SK-N-SH (cell line): ENCODE measurements at regions not wholly inside any gene's neighbourhood (a gene's known extent, or its start where the extent isn't known, plus 50 kb on each side); places are given as distances from the start of the nearest gene placed in this dataset.

Experiments used
- CTCF ChIA-PET: fragments of 300-600, 350-600 bp; formaldehyde crosslinking; extraction: SDS; loops from one replicate; lab custom pipeline; 2021; lab: Yijun Ruan, JAX
- POLR2A ChIA-PET: fragments of 350-600 bp; sonication (Branson Sonifier 250); formaldehyde crosslinking; extraction: SDS; loops from one replicate; lab custom pipeline; 2020; ENCODE audit warnings: antibody characterized with exemption, inconsistent platforms; lab: Yijun Ruan, JAX
- DNase-seq: peaks from one replicate; pipeline ENCODE4 v3.0.0; 2012
- H2AFZ ChIP-seq: fragments of 200-600 bp; sonication (generic); 2 replicates; pipeline ENCODE4 v1.8.1; 2016; ENCODE audit warnings: antibody characterized with exemption, mild to moderate bottlenecking, low read depth
- H3F3A ChIP-seq: fragments of 200-600 bp; sonication (generic); replicated peaks from 2 replicates; pipeline ENCODE3; 2016; ENCODE audit warnings: antibody characterized with exemption, mild to moderate bottlenecking; ENCODE audit not compliant: insufficient read depth
- H3K27ac ChIP-seq, 2 experiments: fragments of 200-500 bp in 1 of 2; fragments of 200-600 bp in 1 of 2; sonication (Bioruptor generic) in 1 of 2; sonication (generic), shearing (Covaris generic) in 1 of 2; 2 replicates each; pipeline versions ENCODE4 v1.5.1 to v1.6.1; 2014 to 2016; ENCODE audit warnings: low read depth in 2 of 2, inconsistent platforms in 1 of 2, low read length in 1 of 2, mild to moderate bottlenecking in 1 of 2, mixed read lengths in 1 of 2
- H3K27me3 ChIP-seq: fragments of 200-600 bp; sonication (generic), shearing (Covaris generic); 2 replicates; pipeline ENCODE4 v1.6.1; 2016; ENCODE audit warnings: mixed run types; ENCODE audit not compliant: insufficient read depth
- H3K36me3 ChIP-seq, 2 experiments: fragments of 200-500 bp in 1 of 2; fragments of 200-600 bp in 1 of 2; sonication (Bioruptor generic) in 1 of 2; sonication (generic) in 1 of 2; replicated peaks in 1 of 2; 2 replicates each; pipeline versions ENCODE3 to v1.5.1; 2014 to 2016; ENCODE audit warnings: low read length in 1 of 2, mild to moderate bottlenecking in 1 of 2; ENCODE audit not compliant: insufficient read depth in 2 of 2, control insufficient read depth in 1 of 2
- H3K4me1 ChIP-seq, 2 experiments: fragments of 200-500 bp in 1 of 2; fragments of 200-600 bp in 1 of 2; sonication (Bioruptor generic) in 1 of 2; sonication (generic), shearing (Covaris generic) in 1 of 2; 2 replicates each; pipeline versions ENCODE4 v1.5.1 to v1.6.1; 2014 to 2016; ENCODE audit warnings: low read depth in 1 of 2, low read length in 1 of 2, mixed run types in 1 of 2; ENCODE audit not compliant: insufficient read depth in 2 of 2, control insufficient read depth in 1 of 2
- H3K4me2 ChIP-seq: fragments of 200-600 bp; sonication (generic), shearing (Covaris generic); 2 replicates; pipeline ENCODE4 v1.6.1; 2017; ENCODE audit warnings: mixed run types
- H3K4me3 ChIP-seq, 2 experiments: fragments of 200-500 bp in 1 of 2; fragments of 200-600 bp in 1 of 2; sonication (Bioruptor generic) in 1 of 2; sonication (generic), shearing (Covaris generic) in 1 of 2; 2 replicates each; pipeline versions ENCODE4 v1.5.1 to v1.8.1; 2014 to 2016; ENCODE audit warnings: low read depth in 2 of 2, inconsistent platforms in 1 of 2, low read length in 1 of 2, mild to moderate bottlenecking in 1 of 2, mixed read lengths in 1 of 2, moderate library complexity in 1 of 2
- H3K79me2 ChIP-seq: fragments of 200-600 bp; sonication (generic); 2 replicates; pipeline ENCODE4 v1.8.1; 2017; ENCODE audit warnings: mild to moderate bottlenecking; ENCODE audit not compliant: insufficient read depth
- H3K9ac ChIP-seq: fragments of 200-600 bp; sonication (generic); 2 replicates; pipeline ENCODE4 v1.6.1; 2017; ENCODE audit warnings: mixed run types
- H3K9me2 ChIP-seq: fragments of 200-600 bp; sonication (generic); 2 replicates; pipeline ENCODE4 v1.6.1; 2017; ENCODE audit warnings: mixed run types
- H3K9me3 ChIP-seq: fragments of 200-600 bp; sonication (generic); 2 replicates; pipeline ENCODE4 v1.6.1; 2017; ENCODE audit warnings: mixed run types, mild to moderate bottlenecking, moderate library complexity
- H4K20me1 ChIP-seq: fragments of 200-600 bp; sonication (generic); 2 replicates; pipeline ENCODE4 v1.6.1; 2017; ENCODE audit warnings: mild to moderate bottlenecking, mixed run types; ENCODE audit not compliant: insufficient read depth
- CHD2 ChIP-seq: fragments of 150-350 bp; IDR thresholded peaks from 2 replicates; pipeline ENCODE4 v1.6.1; 2018; ENCODE audit warnings: low read length; ENCODE audit not compliant: partially characterized antibody
- ELF1 ChIP-seq: IDR thresholded peaks from 2 replicates; pipeline ENCODE4 v1.4.0; 2012
- FOSL2 ChIP-seq: IDR thresholded peaks from 2 replicates; pipeline ENCODE4 v1.4.0; 2012; ENCODE audit warnings: low read depth, mild to moderate bottlenecking, moderate library complexity, borderline replicate concordance
- FOXJ3 ChIP-seq: sonication (generic); formaldehyde crosslinking; IDR thresholded peaks from 2 replicates; pipeline ENCODE4 v1.5.1; 2020; ENCODE audit warnings: mild to moderate bottlenecking, missing genetic modification reagents
- JUND ChIP-seq: IDR thresholded peaks from 2 replicates; pipeline ENCODE4 v1.4.0; 2012
- MEF2A ChIP-seq: IDR thresholded peaks from 2 replicates; pipeline ENCODE4 v1.4.0; 2012; ENCODE audit warnings: low read depth, borderline replicate concordance
- MXI1 ChIP-seq: IDR thresholded peaks from 2 replicates; pipeline ENCODE4 v1.6.1; 2012; ENCODE audit warnings: mild to moderate bottlenecking, low read depth, low read length, improper control_type of control experiment
- NFIC ChIP-seq: IDR thresholded peaks from 2 replicates; pipeline ENCODE4 v1.4.0; 2012; ENCODE audit warnings: borderline replicate concordance
- NRF1 ChIP-seq: IDR thresholded peaks from 2 replicates; pipeline ENCODE4 v1.6.1; 2012; ENCODE audit warnings: low read depth, mild to moderate bottlenecking, low read length
- POLR2AphosphoS5 ChIP-seq: IDR thresholded peaks from 2 replicates; pipeline ENCODE4 v1.6.1; 2012; ENCODE audit warnings: low read depth, low read length
- RCOR1 ChIP-seq: fragments of 150-350 bp; IDR thresholded peaks from 2 replicates; pipeline ENCODE4 v1.6.1; 2017; ENCODE audit warnings: antibody characterized with exemption, low read length
- SIN3A ChIP-seq: IDR thresholded peaks from 2 replicates; pipeline ENCODE4 v1.6.1; 2012; ENCODE audit warnings: low read depth, mild to moderate bottlenecking, low read length, moderate library complexity, borderline replicate concordance
- SMC3 ChIP-seq: IDR thresholded peaks from 2 replicates; pipeline ENCODE4 v1.6.1; 2012; ENCODE audit warnings: low read depth, low read length, improper control_type of control experiment
- TEAD4 ChIP-seq: IDR thresholded peaks from 2 replicates; pipeline ENCODE4 v1.4.0; 2012; ENCODE audit warnings: mild to moderate bottlenecking, borderline replicate concordance; ENCODE audit not compliant: insufficient read depth
- WGBS: methylation state at CpG from one replicate; pipeline ENCODE4 v1.1.6; 2017; ENCODE audit warnings: low lambda C conversion rate; 5-methylcytosine and 5-hydroxymethylcytosine counted together
- TF ChIP-seq, protein P1 (sequence below): fragments of 150-350 bp; IDR thresholded peaks from 2 replicates; pipeline ENCODE4 v1.6.1; 2016; ENCODE audit warnings: mild to moderate bottlenecking, low read depth, low read length
- TF ChIP-seq, protein P2 (sequence below): IDR thresholded peaks from 2 replicates; pipeline ENCODE4 v1.4.0; 2012; ENCODE audit warnings: low read depth, borderline replicate concordance
- TF ChIP-seq, protein P3 (sequence below): fragments of 150-350 bp; IDR thresholded peaks from 2 replicates; pipeline ENCODE4 v1.6.1; 2017; ENCODE audit warnings: antibody characterized with exemption, low read length, low read depth, borderline replicate concordance

DNA sequence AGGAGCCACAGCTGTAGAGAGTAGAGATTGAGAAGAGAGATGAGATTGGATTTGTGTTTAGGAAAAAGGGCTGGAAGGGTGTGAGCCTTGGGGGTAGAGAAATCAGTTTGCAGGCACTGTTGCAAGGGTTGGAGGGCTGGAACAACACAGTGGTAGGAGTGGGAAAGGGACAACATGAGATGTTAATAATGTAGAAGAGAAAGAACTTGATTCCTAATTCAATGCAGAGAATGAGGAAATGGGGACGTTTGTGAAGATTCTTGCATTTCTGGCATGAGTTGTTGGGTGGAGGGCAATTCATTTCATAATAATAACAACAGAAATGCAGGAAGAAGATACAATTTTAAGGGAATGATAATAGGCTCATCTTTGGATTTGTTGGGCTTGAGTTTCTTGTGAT is 141.4 kb upstream of the TBX18 start:
- Histone ChIP-seq H3F3A (no peaks in the 10 kb centered on the region), H3K4me3 (no peak overlapping the region), H3K4me1 (no peaks in the 10 kb centered on the region), H3K27ac (no peak overlapping the region), H3K27me3 (no peaks in the 10 kb centered on the region; the same call in 1 of the 2 replicates), H3K79me2 (no peaks in the 10 kb centered on the region), H3K9me3 (no peaks in the 10 kb centered on the region), H3K9me2 (no peaks in the 10 kb centered on the region), H3K4me2 (no peak overlapping the region), H3K9ac (no peak overlapping the region), H2AFZ (no peak overlapping the region), H4K20me1 (no peaks in the 10 kb centered on the region), H3K36me3 (no peaks in the 10 kb centered on the region)
- no peak for TF ChIP-seq CHD2
- TF ChIP-seq, protein P1, sequence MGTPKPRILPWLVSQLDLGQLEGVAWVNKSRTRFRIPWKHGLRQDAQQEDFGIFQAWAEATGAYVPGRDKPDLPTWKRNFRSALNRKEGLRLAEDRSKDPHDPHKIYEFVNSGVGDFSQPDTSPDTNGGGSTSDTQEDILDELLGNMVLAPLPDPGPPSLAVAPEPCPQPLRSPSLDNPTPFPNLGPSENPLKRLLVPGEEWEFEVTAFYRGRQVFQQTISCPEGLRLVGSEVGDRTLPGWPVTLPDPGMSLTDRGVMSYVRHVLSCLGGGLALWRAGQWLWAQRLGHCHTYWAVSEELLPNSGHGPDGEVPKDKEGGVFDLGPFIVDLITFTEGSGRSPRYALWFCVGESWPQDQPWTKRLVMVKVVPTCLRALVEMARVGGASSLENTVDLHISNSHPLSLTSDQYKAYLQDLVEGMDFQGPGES = no peak
- TF ChIP-seq FOXJ3 = no peak
- TF ChIP-seq ELF1 = no peak
- TF ChIP-seq, protein P2, sequence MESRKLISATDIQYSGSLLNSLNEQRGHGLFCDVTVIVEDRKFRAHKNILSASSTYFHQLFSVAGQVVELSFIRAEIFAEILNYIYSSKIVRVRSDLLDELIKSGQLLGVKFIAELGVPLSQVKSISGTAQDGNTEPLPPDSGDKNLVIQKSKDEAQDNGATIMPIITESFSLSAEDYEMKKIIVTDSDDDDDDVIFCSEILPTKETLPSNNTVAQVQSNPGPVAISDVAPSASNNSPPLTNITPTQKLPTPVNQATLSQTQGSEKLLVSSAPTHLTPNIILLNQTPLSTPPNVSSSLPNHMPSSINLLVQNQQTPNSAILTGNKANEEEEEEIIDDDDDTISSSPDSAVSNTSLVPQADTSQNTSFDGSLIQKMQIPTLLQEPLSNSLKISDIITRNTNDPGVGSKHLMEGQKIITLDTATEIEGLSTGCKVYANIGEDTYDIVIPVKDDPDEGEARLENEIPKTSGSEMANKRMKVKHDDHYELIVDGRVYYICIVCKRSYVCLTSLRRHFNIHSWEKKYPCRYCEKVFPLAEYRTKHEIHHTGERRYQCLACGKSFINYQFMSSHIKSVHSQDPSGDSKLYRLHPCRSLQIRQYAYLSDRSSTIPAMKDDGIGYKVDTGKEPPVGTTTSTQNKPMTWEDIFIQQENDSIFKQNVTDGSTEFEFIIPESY = no peak
- no peak for TF ChIP-seq TEAD4
- TF ChIP-seq SMC3 = no peak
- no peak for TF ChIP-seq MXI1
- TF ChIP-seq MEF2A = no peak
- no peak for TF ChIP-seq SIN3A
- TF ChIP-seq FOSL2 = no peak
- TF ChIP-seq POLR2AphosphoS5 = no peak
- TF ChIP-seq NRF1 = no peak
- TF ChIP-seq, protein P3, sequence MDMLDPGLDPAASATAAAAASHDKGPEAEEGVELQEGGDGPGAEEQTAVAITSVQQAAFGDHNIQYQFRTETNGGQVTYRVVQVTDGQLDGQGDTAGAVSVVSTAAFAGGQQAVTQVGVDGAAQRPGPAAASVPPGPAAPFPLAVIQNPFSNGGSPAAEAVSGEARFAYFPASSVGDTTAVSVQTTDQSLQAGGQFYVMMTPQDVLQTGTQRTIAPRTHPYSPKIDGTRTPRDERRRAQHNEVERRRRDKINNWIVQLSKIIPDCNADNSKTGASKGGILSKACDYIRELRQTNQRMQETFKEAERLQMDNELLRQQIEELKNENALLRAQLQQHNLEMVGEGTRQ = no peak
- no peak for TF ChIP-seq JUND
- TF ChIP-seq NFIC = no peak
- no peak for TF ChIP-seq RCOR1
- DNase-seq = no peak
- POLR2A ChIA-PET = no interaction called here
- CTCF ChIA-PET = no interaction called here
- 0% methylated on average over 1 of the region's 1 CpG for WGBS
